GM12878 (cell line): ENCODE measurements at regions not wholly inside any gene's neighbourhood (a gene's known extent, or its start where the extent isn't known, plus 50 kb on each side); places are given as distances from the start of the nearest gene placed in this dataset.

ENCODE experiments used
- ATAC-seq: fragments of 200-7000 bp; cut with Tn5 transposase; 3 replicates; pipeline ENCODE4 v1.9.1; 2020; ENCODE audit warnings: mild to moderate bottlenecking, moderate library complexity
- BruUV-seq: library from RNA; stranded (reverse); fragments of 400-500 nt; replicated peaks from 2 replicates; lab custom pipeline; 2021; lab: Mats Ljungman, UMichigan
- CTCF ChIA-PET: fragments of 300-600 bp; sonication (Branson Sonifier 250); formaldehyde crosslinking; extraction: SDS; loops from one replicate; lab custom pipeline; 2021; ENCODE audit warnings: inconsistent platforms; lab: Yijun Ruan, JAX
- POLR2A ChIA-PET: fragments of 350-600 bp; formaldehyde crosslinking; extraction: SDS; loops from one replicate; lab custom pipeline; 2021; ENCODE audit warnings: inconsistent platforms; lab: Charles Lee
- RAD21 ChIA-PET: fragments of 300-600 bp; sonication (Branson Sonifier 250); formaldehyde crosslinking; loops from one replicate; lab custom pipeline; 2023; ENCODE audit warnings: antibody characterized with exemption; ENCODE audit not compliant: unreplicated experiment; lab: Charles Lee
- SMC1A ChIA-PET: fragments of 300-600 bp; sonication (Branson Sonifier 250); formaldehyde crosslinking; loops from one replicate; lab custom pipeline; 2023; ENCODE audit not compliant: unreplicated experiment, uncharacterized antibody; lab: Charles Lee
- DNase-seq: peaks from one replicate; pipeline ENCODE4 v3.0.0-alpha.2; 2011; ENCODE audit warnings: low read depth, low spot score
- FAIRE-seq: peaks from 3 replicates; lab custom pipeline; 2011; peaks lifted over from hg19 to GRCh38; lab: Jason Lieb, UNC
- H2AFZ ChIP-seq: 2 replicates; pipeline ENCODE4 v1.6.0; 2011; ENCODE audit warnings: low read depth, low read length, control low read depth; ENCODE audit not compliant: control insufficient read depth
- H3K27ac ChIP-seq: 2 replicates; pipeline ENCODE4 v1.5.1; 2011; ENCODE audit warnings: control low read depth; ENCODE audit not compliant: control insufficient read depth, insufficient read depth
- H3K27me3 ChIP-seq, 2 experiments: replicated peaks in 1 of 2; 2 replicates each; pipeline versions ENCODE4 v1.6.0 to v1.6.1; 2011; ENCODE audit warnings: low read length in 1 of 2; ENCODE audit not compliant: control insufficient read depth in 2 of 2, insufficient read depth in 2 of 2
- H3K36me3 ChIP-seq, 2 experiments: 2 replicates each; pipeline ENCODE4 v1.5.1; 2011; ENCODE audit warnings: low read length in 1 of 2; ENCODE audit not compliant: control insufficient read depth in 2 of 2, insufficient read depth in 2 of 2
- H3K4me1 ChIP-seq: 2 replicates; pipeline ENCODE4 v1.6.1; 2011; ENCODE audit warnings: mild to moderate bottlenecking, low read length, moderate library complexity, mixed read lengths; ENCODE audit not compliant: control insufficient read depth, insufficient read depth
- H3K4me2 ChIP-seq: 2 replicates; pipeline ENCODE4 v1.6.0; 2011; ENCODE audit warnings: control low read depth; ENCODE audit not compliant: control insufficient read depth, insufficient read depth
- H3K4me3 ChIP-seq: fragments of 200-600 bp; sonication (generic); 2 replicates; pipeline ENCODE4 v1.5.1; 2016
- H3K79me2 ChIP-seq: 2 replicates; pipeline ENCODE4 v1.6.0; 2011; ENCODE audit warnings: low read length; ENCODE audit not compliant: control insufficient read depth, insufficient read depth
- H3K9ac ChIP-seq: 2 replicates; pipeline ENCODE4 v1.8.0; 2011; ENCODE audit warnings: low read length, control low read depth, mixed read lengths; ENCODE audit not compliant: control insufficient read depth, insufficient read depth
- H3K9me3 ChIP-seq: replicated peaks from 3 replicates; pipeline ENCODE4 v1.5.1; 2011; ENCODE audit warnings: mild to moderate bottlenecking, low read length; ENCODE audit not compliant: control insufficient read depth, insufficient read depth
- H4K20me1 ChIP-seq: 2 replicates; pipeline ENCODE4 v1.6.0; 2011; ENCODE audit not compliant: control insufficient read depth, insufficient read depth
- CREB1 ChIP-seq: IDR thresholded peaks from 2 replicates; pipeline ENCODE4 v1.6.1; 2012; ENCODE audit warnings: low read depth, mild to moderate bottlenecking, inconsistent platforms
- EZH2 ChIP-seq: IDR thresholded peaks from 2 replicates; pipeline ENCODE4 v1.6.1; 2012; ENCODE audit warnings: low read depth, mild to moderate bottlenecking, control low read depth, inconsistent platforms, low read length, borderline replicate concordance; ENCODE audit not compliant: control insufficient read depth
- FOXK2 ChIP-seq: fragments of 450-650 bp; IDR thresholded peaks from 2 replicates; pipeline ENCODE4 v1.6.1; 2017; ENCODE audit warnings: mild to moderate bottlenecking, moderate library complexity
- GABPA ChIP-seq: IDR thresholded peaks from 2 replicates; pipeline ENCODE4 v1.6.1; 2014; ENCODE audit warnings: antibody characterized with exemption, low read depth, mild to moderate bottlenecking, inconsistent platforms
- SIN3A ChIP-seq: IDR thresholded peaks from 2 replicates; pipeline ENCODE4 v1.6.1; 2012; ENCODE audit warnings: low read depth, low read length, improper control_type of control experiment
- SMARCA5 ChIP-seq: fragments of 450-650 bp; IDR thresholded peaks from 2 replicates; pipeline ENCODE4 v1.6.1; 2017; ENCODE audit warnings: mild to moderate bottlenecking
- SRF ChIP-seq, 2 experiments: IDR thresholded peaks; 2 replicates each; pipeline ENCODE4 v1.6.1; 2011; ENCODE audit warnings: low read depth in 2 of 2, low read length in 2 of 2, mild to moderate bottlenecking in 1 of 2, moderate library complexity in 1 of 2
- ZBED1 ChIP-seq: IDR thresholded peaks from 2 replicates; pipeline ENCODE4 v1.6.1; 2016; ENCODE audit warnings: borderline replicate concordance
- WGBS: methylation state at CpG from one replicate; pipeline ENCODE4 v1.1.6; 2016; ENCODE audit warnings: low lambda C conversion rate; ENCODE audit not compliant: insufficient replicate concordance, insufficient coverage; ENCODE audit errors: missing lambda C conversion rate; 5-methylcytosine and 5-hydroxymethylcytosine counted together
- in situ Hi-C: fragments of 300-500 bp; cut with MboI; formaldehyde crosslinking; loops from 9 replicates; pipeline ENCODE4 v1.14.3; 2018; ENCODE audit warnings: mixed read lengths
- intact Hi-C: fragments of 100-400 bp; cut with micrococcal nuclease; formaldehyde crosslinking; loops from one replicate; pipeline ENCODE4 v1.14.2; 2022; ENCODE audit not compliant: unreplicated experiment
- TF ChIP-seq, protein P1 (sequence below): fragments of 450-650 bp; IDR thresholded peaks from 2 replicates; pipeline ENCODE4 v1.6.1; 2017; ENCODE audit warnings: mild to moderate bottlenecking, moderate library complexity
- TF ChIP-seq, protein P2 (sequence below): IDR thresholded peaks from 2 replicates; pipeline ENCODE4 v1.6.1; 2011; ENCODE audit warnings: low read depth, low read length, improper control_type of control experiment, borderline replicate concordance
- TF ChIP-seq, protein P3 (sequence below): fragments of 150-350 bp; IDR thresholded peaks from 2 replicates; pipeline ENCODE4 v1.6.1; 2014; ENCODE audit warnings: mild to moderate bottlenecking, low read depth, low read length

DNA sequence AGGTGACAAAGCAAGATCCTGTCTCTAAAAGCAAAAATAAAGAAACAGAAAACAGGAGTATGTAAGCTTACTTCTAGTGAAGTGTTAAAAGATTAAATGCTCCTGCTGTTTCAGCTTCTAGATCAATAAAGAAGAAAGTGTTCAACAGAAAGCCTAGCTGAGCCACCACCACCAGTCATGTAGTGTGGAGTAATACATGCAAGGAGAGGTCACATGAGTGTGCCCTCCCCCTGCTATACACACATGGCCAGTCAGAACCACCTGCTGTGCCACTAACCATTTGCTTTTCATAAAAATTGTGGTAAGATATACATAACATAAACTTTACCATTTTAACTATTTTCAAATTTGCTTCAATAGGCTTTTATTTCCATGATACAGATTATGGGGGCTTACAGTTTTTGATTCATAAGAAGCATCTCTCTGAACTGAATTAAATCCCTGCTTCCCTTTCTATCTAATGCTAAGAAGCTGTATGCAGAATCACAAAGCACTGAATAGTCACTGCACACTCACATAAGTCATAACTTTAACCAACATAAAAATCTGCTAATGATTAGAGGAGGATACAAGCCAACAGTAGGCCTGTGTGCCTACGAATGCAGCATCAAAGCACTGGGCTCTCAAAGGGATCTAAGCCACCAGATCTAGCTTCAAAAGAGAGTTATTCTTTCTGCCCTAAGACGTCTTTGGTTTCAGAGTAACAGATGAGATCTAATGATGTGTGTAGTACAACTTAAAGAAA lies 515.5 kb downstream of the C12orf50 start:
- no peak overlapping the region for H3K9ac ChIP-seq
- intact Hi-C loops (no loop called here), in situ Hi-C loops (no loop called here)
- no peaks in the 10 kb centered on the region for H4K20me1 ChIP-seq
- ChIA-PET POLR2A (no interaction called here), SMC1A (no interaction called here), RAD21 (no interaction called here), CTCF (no interaction called here)
- no peak overlapping the region for H3K4me3 ChIP-seq
- BruUV-seq: no TSS peak
- no peak overlapping the region for H2AFZ ChIP-seq
- no peak for ATAC-seq
- no peak for DNase-seq
- no peaks in the 10 kb centered on the region for H3K9me3 ChIP-seq
- H3K4me2 ChIP-seq: no peak overlapping the region
- H3K36me3 ChIP-seq: no peaks in the 10 kb centered on the region
- H3K27ac ChIP-seq: no peak overlapping the region
- FAIRE-seq: no peak
- whole genome bisulfite sequencing: 0% methylated on average over 2 of the region's 2 CpGs
- H3K27me3 ChIP-seq: no peaks in the 10 kb centered on the region
- H3K4me1 ChIP-seq: no peaks in the 10 kb centered on the region
- TF ChIP-seq GABPA (no peak), SMARCA5 (no peak), EZH2 (no peak), CREB1 (no peak), SRF (IDR thresholded peaks at IDR 0.05; ENCODE audit: low read depth in 2 of 2, low read length in 2 of 2) (no peak), SIN3A (no peak), FOXK2 (no peak), ZBED1 (no peak)
- TF ChIP-seq, protein P1, sequence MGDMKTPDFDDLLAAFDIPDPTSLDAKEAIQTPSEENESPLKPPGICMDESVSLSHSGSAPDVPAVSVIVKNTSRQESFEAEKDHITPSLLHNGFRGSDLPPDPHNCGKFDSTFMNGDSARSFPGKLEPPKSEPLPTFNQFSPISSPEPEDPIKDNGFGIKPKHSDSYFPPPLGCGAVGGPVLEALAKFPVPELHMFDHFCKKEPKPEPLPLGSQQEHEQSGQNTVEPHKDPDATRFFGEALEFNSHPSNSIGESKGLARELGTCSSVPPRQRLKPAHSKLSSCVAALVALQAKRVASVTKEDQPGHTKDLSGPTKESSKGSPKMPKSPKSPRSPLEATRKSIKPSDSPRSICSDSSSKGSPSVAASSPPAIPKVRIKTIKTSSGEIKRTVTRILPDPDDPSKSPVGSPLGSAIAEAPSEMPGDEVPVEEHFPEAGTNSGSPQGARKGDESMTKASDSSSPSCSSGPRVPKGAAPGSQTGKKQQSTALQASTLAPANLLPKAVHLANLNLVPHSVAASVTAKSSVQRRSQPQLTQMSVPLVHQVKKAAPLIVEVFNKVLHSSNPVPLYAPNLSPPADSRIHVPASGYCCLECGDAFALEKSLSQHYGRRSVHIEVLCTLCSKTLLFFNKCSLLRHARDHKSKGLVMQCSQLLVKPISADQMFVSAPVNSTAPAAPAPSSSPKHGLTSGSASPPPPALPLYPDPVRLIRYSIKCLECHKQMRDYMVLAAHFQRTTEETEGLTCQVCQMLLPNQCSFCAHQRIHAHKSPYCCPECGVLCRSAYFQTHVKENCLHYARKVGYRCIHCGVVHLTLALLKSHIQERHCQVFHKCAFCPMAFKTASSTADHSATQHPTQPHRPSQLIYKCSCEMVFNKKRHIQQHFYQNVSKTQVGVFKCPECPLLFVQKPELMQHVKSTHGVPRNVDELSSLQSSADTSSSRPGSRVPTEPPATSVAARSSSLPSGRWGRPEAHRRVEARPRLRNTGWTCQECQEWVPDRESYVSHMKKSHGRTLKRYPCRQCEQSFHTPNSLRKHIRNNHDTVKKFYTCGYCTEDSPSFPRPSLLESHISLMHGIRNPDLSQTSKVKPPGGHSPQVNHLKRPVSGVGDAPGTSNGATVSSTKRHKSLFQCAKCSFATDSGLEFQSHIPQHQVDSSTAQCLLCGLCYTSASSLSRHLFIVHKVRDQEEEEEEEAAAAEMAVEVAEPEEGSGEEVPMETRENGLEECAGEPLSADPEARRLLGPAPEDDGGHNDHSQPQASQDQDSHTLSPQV: no peak
- TF ChIP-seq, protein P2, sequence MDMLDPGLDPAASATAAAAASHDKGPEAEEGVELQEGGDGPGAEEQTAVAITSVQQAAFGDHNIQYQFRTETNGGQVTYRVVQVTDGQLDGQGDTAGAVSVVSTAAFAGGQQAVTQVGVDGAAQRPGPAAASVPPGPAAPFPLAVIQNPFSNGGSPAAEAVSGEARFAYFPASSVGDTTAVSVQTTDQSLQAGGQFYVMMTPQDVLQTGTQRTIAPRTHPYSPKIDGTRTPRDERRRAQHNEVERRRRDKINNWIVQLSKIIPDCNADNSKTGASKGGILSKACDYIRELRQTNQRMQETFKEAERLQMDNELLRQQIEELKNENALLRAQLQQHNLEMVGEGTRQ: no peak
- TF ChIP-seq, protein P3, sequence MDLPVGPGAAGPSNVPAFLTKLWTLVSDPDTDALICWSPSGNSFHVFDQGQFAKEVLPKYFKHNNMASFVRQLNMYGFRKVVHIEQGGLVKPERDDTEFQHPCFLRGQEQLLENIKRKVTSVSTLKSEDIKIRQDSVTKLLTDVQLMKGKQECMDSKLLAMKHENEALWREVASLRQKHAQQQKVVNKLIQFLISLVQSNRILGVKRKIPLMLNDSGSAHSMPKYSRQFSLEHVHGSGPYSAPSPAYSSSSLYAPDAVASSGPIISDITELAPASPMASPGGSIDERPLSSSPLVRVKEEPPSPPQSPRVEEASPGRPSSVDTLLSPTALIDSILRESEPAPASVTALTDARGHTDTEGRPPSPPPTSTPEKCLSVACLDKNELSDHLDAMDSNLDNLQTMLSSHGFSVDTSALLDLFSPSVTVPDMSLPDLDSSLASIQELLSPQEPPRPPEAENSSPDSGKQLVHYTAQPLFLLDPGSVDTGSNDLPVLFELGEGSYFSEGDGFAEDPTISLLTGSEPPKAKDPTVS: no peak
- TF ChIP-seq, all 136 proteins: peak for 0
- H3K79me2 ChIP-seq: no peaks in the 10 kb centered on the region
